ENCODE measurements at regions not wholly inside any gene's neighbourhood (a gene's known extent, or its start where the extent isn't known, plus 50 kb on each side); places are given as distances from the start of the nearest gene placed in this dataset.

- DNase-seq (ENCODE audit: extremely low spot score): no peak
- CTCF ChIA-PET: interaction anchor here (1.0 kb wide), 1 partner anchor 115 kb away, joined by 3 read pairs; no protein-coding TSS in a partner anchor
- TF ChIP-seq ARNT (IDR thresholded peaks at IDR 0.05) (no peak), BHLHE40 (IDR thresholded peaks at IDR 0.05; ENCODE audit: borderline replicate concordance) (no peak), FOXM1 (IDR thresholded peaks at IDR 0.05; ENCODE audit: borderline replicate concordance) (no peak), HDGF (IDR thresholded peaks at IDR 0.05; ENCODE audit: borderline replicate concordance) (no peak), TARDBP (IDR thresholded peaks at IDR 0.05) (no peak), FOXA1 (IDR thresholded peaks at IDR 0.05) (no peak), CTBP1 (IDR thresholded peaks at IDR 0.05; ENCODE audit: borderline replicate concordance) (no peak), SUZ12 (IDR thresholded peaks at IDR 0.05) (no peak), PKNOX1 (IDR thresholded peaks at IDR 0.05) (no peak), ELF4 (IDR thresholded peaks at IDR 0.05) (no peak), NFRKB (IDR thresholded peaks at IDR 0.05) (no peak)
- POLR2A ChIA-PET: no interaction called here
Measured at GRCh38 chr20:22834651-22835256, 200.4 kb upstream of the SSTR4 start.

GRCh38 chr20:22836211-22836610, 198.9 kb upstream of the SSTR4 start:
- DNase-seq (ENCODE audit: extremely low spot score): no peak
- CTCF ChIA-PET: interaction anchor here (0.6 kb wide), 1 partner anchor 486 kb away, joined by 4 read pairs; no protein-coding TSS in a partner anchor
- TF ChIP-seq FOXK2 (IDR thresholded peaks at IDR 0.05) (no peak), ZNF384 (IDR thresholded peaks at IDR 0.05) (no peak), FOXM1 (IDR thresholded peaks at IDR 0.05; ENCODE audit: borderline replicate concordance) (no peak), TARDBP (IDR thresholded peaks at IDR 0.05) (no peak), NFRKB (IDR thresholded peaks at IDR 0.05) (no peak), PKNOX1 (IDR thresholded peaks at IDR 0.05) (no peak)
- POLR2A ChIA-PET: no interaction called here

GRCh38 chr20:22836877-22837276, 198.2 kb upstream of the SSTR4 start:
- TF ChIP-seq HDGF (IDR thresholded peaks at IDR 0.05; ENCODE audit: borderline replicate concordance) (no peak), TARDBP (IDR thresholded peaks at IDR 0.05) (no peak), FOXA1 (IDR thresholded peaks at IDR 0.05) (no peak)
- ChIA-PET CTCF (no interaction called here), POLR2A (no interaction called here)
- no peak for DNase-seq (ENCODE audit: extremely low spot score)

GRCh38 chr20:22838001-22838400, 197.1 kb upstream of the SSTR4 start:
- POLR2A ChIA-PET: no interaction called here
- TF ChIP-seq TARDBP (IDR thresholded peaks at IDR 0.05) (no peak), SP1 (IDR thresholded peaks at IDR 0.05) (no peak), PKNOX1 (IDR thresholded peaks at IDR 0.05) (no peak), FOXA1 (IDR thresholded peaks at IDR 0.05) (no peak), ELF4 (IDR thresholded peaks at IDR 0.05) (no peak), ZNF384 (IDR thresholded peaks at IDR 0.05) (no peak), NFRKB (IDR thresholded peaks at IDR 0.05) (no peak), FOXM1 (IDR thresholded peaks at IDR 0.05; ENCODE audit: borderline replicate concordance) (no peak), ARNT (IDR thresholded peaks at IDR 0.05) (no peak), FOXK2 (IDR thresholded peaks at IDR 0.05) (no peak), HDGF (IDR thresholded peaks at IDR 0.05; ENCODE audit: borderline replicate concordance) (no peak)
- no peak for DNase-seq (ENCODE audit: extremely low spot score)
- CTCF ChIA-PET: no interaction called here

GRCh38 chr20:22841846-22842245, 193.3 kb upstream of the SSTR4 start:
- DNase-seq (ENCODE audit: extremely low spot score): no peak
- CTCF ChIA-PET: no interaction called here
- TF ChIP-seq ARNT (IDR thresholded peaks at IDR 0.05) (no peak), ZNF384 (IDR thresholded peaks at IDR 0.05) (no peak), FOXM1 (IDR thresholded peaks at IDR 0.05; ENCODE audit: borderline replicate concordance) (no peak), FOXA1 (IDR thresholded peaks at IDR 0.05) (no peak), PKNOX1 (IDR thresholded peaks at IDR 0.05) (no peak), BHLHE40 (IDR thresholded peaks at IDR 0.05; ENCODE audit: borderline replicate concordance) (no peak), SUZ12 (IDR thresholded peaks at IDR 0.05) (no peak), FOXK2 (IDR thresholded peaks at IDR 0.05) (no peak), NFRKB (IDR thresholded peaks at IDR 0.05) (no peak)

GRCh38 chr20:22842793-22843192, 192.3 kb upstream of the SSTR4 start:
- ChIA-PET CTCF (no interaction called here), POLR2A (no interaction called here)
- no peak for TF ChIP-seq ELF4 (IDR thresholded peaks at IDR 0.05)
- TF ChIP-seq FOXK2 (IDR thresholded peaks at IDR 0.05): no peak
- TF ChIP-seq SP1 (IDR thresholded peaks at IDR 0.05): no peak
- TF ChIP-seq L3MBTL2 (conservative IDR thresholded peaks at IDR 0.05): no peak
- TF ChIP-seq NFRKB (IDR thresholded peaks at IDR 0.05): no peak
- TF ChIP-seq TARDBP (IDR thresholded peaks at IDR 0.05): no peak
- TF ChIP-seq FOXM1 (IDR thresholded peaks at IDR 0.05; ENCODE audit: borderline replicate concordance): no peak
- TF ChIP-seq PKNOX1 (IDR thresholded peaks at IDR 0.05): no peak
- no peak for TF ChIP-seq ZNF384 (IDR thresholded peaks at IDR 0.05)
- no peak for TF ChIP-seq FOXA1 (IDR thresholded peaks at IDR 0.05)
- no peak for TF ChIP-seq BHLHE40 (IDR thresholded peaks at IDR 0.05; ENCODE audit: borderline replicate concordance)
- TF ChIP-seq CTBP1 (IDR thresholded peaks at IDR 0.05; ENCODE audit: borderline replicate concordance): no peak
- no peak for TF ChIP-seq HDGF (IDR thresholded peaks at IDR 0.05; ENCODE audit: borderline replicate concordance)
- no peak for TF ChIP-seq SUZ12 (IDR thresholded peaks at IDR 0.05)
- TF ChIP-seq LEF1 (IDR thresholded peaks at IDR 0.05; ENCODE audit: borderline replicate concordance): no peak
- no peak for TF ChIP-seq ARNT (IDR thresholded peaks at IDR 0.05)
- DNase-seq (ENCODE audit: extremely low spot score): no peak

More at GRCh38 chr20:22841846-22842245, 193.3 kb upstream of the SSTR4 start:
- POLR2A ChIA-PET: no interaction called here

Data from HEK293T (cell line).